PC-3 (cell line): ENCODE measurements at regions not wholly inside any gene's neighbourhood (a gene's known extent, or its start where the extent isn't known, plus 50 kb on each side); places are given as distances from the start of the nearest gene placed in this dataset.

Experiments
- ATAC-seq: fragments of 200-7000 bp; cut with Tn5 transposase; 2 replicates; pipeline ENCODE4 v1.9.1; 2020; ENCODE audit warnings: mild to moderate bottlenecking, moderate library complexity
- BruUV-seq: library from RNA; stranded (reverse); fragments of 400-500 nt; replicated peaks from 2 replicates; lab custom pipeline; 2021; lab: Mats Ljungman, UMichigan
- CTCF ChIA-PET: fragments of 300-600 bp; sonication (Branson Sonifier 250); formaldehyde crosslinking; loops from one replicate; lab custom pipeline; 2022; ENCODE audit warnings: antibody characterized with exemption; lab: Charles Lee
- POLR2A ChIA-PET: fragments of 300-600 bp; sonication (Branson Sonifier 250); formaldehyde crosslinking; loops from one replicate; lab custom pipeline; 2022; ENCODE audit warnings: antibody characterized with exemption; ENCODE audit not compliant: unreplicated experiment; lab: Charles Lee
- DNase-seq: peaks from one replicate; pipeline ENCODE4 v3.0.0-alpha.2; 2015
- H2AFZ ChIP-seq: fragments of 300-600 bp; sonication (generic); 2 replicates; pipeline ENCODE4 v1.6.0; 2016; ENCODE audit warnings: antibody characterized with exemption, low read length
- H3F3A ChIP-seq: fragments of 300-600 bp; sonication (generic); one replicate; pipeline ENCODE4 v1.6.0; 2017; ENCODE audit warnings: antibody characterized with exemption, low read length, control low read depth, mild to moderate bottlenecking; ENCODE audit not compliant: unreplicated experiment
- H3K27ac ChIP-seq: fragments of 300-600 bp; sonication (generic); 2 replicates; pipeline ENCODE4 v1.5.1; 2016; ENCODE audit warnings: mild to moderate bottlenecking, low read length
- H3K27me3 ChIP-seq: fragments of 300-600 bp; sonication (generic); 2 replicates; pipeline ENCODE4 v1.6.1; 2016; ENCODE audit warnings: low read length, mixed read lengths
- H3K36me3 ChIP-seq: fragments of 300-600 bp; sonication (generic); 2 replicates; pipeline ENCODE4 v1.6.1; 2016; ENCODE audit warnings: low read depth, mixed run types, low read length, mixed read lengths
- H3K4me1 ChIP-seq: fragments of 300-600 bp; sonication (generic); 2 replicates; pipeline ENCODE4 v1.5.1; 2016; ENCODE audit warnings: low read length; ENCODE audit not compliant: insufficient read depth
- H3K4me2 ChIP-seq: fragments of 300-600 bp; sonication (generic); 2 replicates; pipeline ENCODE4 v1.6.0; 2016; ENCODE audit warnings: low read length
- H3K4me3 ChIP-seq: fragments of 300-600 bp; sonication (generic); 2 replicates; pipeline ENCODE4 v1.5.1; 2016; ENCODE audit warnings: mild to moderate bottlenecking, low read length, mixed read lengths
- H3K79me2 ChIP-seq: fragments of 300-600 bp; sonication (generic); 2 replicates; pipeline ENCODE4 v1.6.1; 2017; ENCODE audit warnings: low read length, mixed read lengths
- H3K9ac ChIP-seq: fragments of 300-600 bp; sonication (generic); 2 replicates; pipeline ENCODE4 v1.6.0; 2016; ENCODE audit warnings: mild to moderate bottlenecking, low read length
- H3K9me2 ChIP-seq: fragments of 300-600 bp; sonication (generic); replicated peaks from 2 replicates; pipeline ENCODE4 v1.6.1; 2016; ENCODE audit warnings: mixed run types, low read length, mixed read lengths
- H3K9me3 ChIP-seq: fragments of 300-600 bp; sonication (generic); 2 replicates; pipeline ENCODE4 v1.6.1; 2016; ENCODE audit warnings: low read length, mixed read lengths
- H4K20me1 ChIP-seq: fragments of 300-600 bp; sonication (generic); 2 replicates; pipeline ENCODE4 v1.6.1; 2016; ENCODE audit warnings: low read length, mixed read lengths
- CTCF ChIP-seq: fragments of 300-600 bp; sonication (generic); conservative IDR thresholded peaks from 2 replicates; pipeline ENCODE4 v1.5.1; 2017; ENCODE audit warnings: antibody characterized with exemption, low read depth, mild to moderate bottlenecking, low read length
- EZH2 ChIP-seq: fragments of 300-600 bp; sonication (generic); IDR thresholded peaks from one replicate; pipeline ENCODE4 v1.6.1; 2017; ENCODE audit warnings: antibody characterized with exemption, mild to moderate bottlenecking, low read length; ENCODE audit not compliant: unreplicated experiment
- EZH2phosphoT487 ChIP-seq: fragments of 300-600 bp; sonication (generic); IDR thresholded peaks from 2 replicates; pipeline ENCODE4 v1.6.1; 2018; ENCODE audit warnings: mild to moderate bottlenecking, antibody characterized with exemption, low read length, borderline replicate concordance
- intact Hi-C: fragments of 100-400 bp; cut with micrococcal nuclease; formaldehyde crosslinking; loops from 2 replicates; pipeline ENCODE4 v1.9.0; 2023

DNA sequence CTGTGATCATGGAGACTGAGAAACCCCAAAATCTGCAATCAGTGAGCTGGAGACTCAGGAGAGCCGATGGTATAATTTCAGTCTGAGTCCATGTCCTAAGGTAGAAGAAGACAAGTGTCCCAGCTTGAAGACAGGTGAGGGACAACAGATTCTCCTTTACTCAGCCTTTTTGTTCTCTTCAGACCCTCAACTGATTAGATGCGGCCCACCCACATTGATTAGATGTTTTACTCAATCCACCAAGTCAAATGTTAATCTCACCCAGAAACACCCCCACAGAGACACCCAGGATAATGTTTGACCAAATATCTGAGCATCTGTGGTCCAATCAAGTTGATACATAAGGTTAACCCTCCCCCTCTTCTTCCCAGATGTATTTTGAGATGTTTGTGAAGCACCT, 131.2 kb downstream of the PFKFB3 start:
- Histone ChIP-seq H4K20me1 (no peaks in the 10 kb centered on the region), H3K9me3 (no peaks in the 10 kb centered on the region), H3K79me2 (no peaks in the 10 kb centered on the region), H3K9ac (no peak overlapping the region), H3K27me3 (no peaks in the 10 kb centered on the region), H3K36me3 (no peaks in the 10 kb centered on the region), H3F3A (no peaks in the 10 kb centered on the region), H3K4me3 (no peak overlapping the region), H3K4me2 (no peak overlapping the region), H3K9me2 (no peaks in the 10 kb centered on the region), H3K4me1 (no peaks in the 10 kb centered on the region), H3K27ac (no peak overlapping the region), H2AFZ (no peak overlapping the region)
- ATAC-seq (no peak), DNase-seq (no peak)
- ChIA-PET CTCF (no interaction called here), POLR2A (no interaction called here)
- intact Hi-C loops = no loop called here
- TF ChIP-seq EZH2phosphoT487 (no peak), CTCF (no peak), EZH2 (no peak)
- BruUV-seq = no TSS peak

GRCh38 chr10:6336016-6336415, 133.3 kb downstream of the PFKFB3 start:
- H3K79me2 ChIP-seq = no peaks in the 10 kb centered on the region
- H4K20me1 ChIP-seq = no peaks in the 10 kb centered on the region
- DNase-seq (no peak), ATAC-seq (no peak)
- intact Hi-C loops = no loop called here
- no peak overlapping the region for H3K4me2 ChIP-seq
- no peak overlapping the region for H3K4me3 ChIP-seq
- H2AFZ ChIP-seq = no peak overlapping the region
- no peak overlapping the region for H3K9ac ChIP-seq
- H3K9me2 ChIP-seq = no peaks in the 10 kb centered on the region
- H3K36me3 ChIP-seq = no peaks in the 10 kb centered on the region
- CTCF ChIA-PET = no interaction called here
- no peaks in the 10 kb centered on the region for H3K27me3 ChIP-seq
- no peaks in the 10 kb centered on the region for H3F3A ChIP-seq
- no peak for TF ChIP-seq EZH2phosphoT487
- TF ChIP-seq EZH2 = no peak
- no peak for TF ChIP-seq CTCF
- POLR2A ChIA-PET = no interaction called here
- no TSS peak for BruUV-seq
- no peak overlapping the region for H3K27ac ChIP-seq
- no peaks in the 10 kb centered on the region for H3K4me1 ChIP-seq
- H3K9me3 ChIP-seq = no peaks in the 10 kb centered on the region

GRCh38 chr10:6337382-6337781, 134.7 kb downstream of the PFKFB3 start:
- Histone ChIP-seq H3K4me1 (no peaks in the 10 kb centered on the region), H2AFZ (no peak overlapping the region), H3K9me3 (no peaks in the 10 kb centered on the region), H3K79me2 (no peaks in the 10 kb centered on the region), H3K27me3 (no peaks in the 10 kb centered on the region), H3K27ac (no peak overlapping the region), H3K4me2 (no peak overlapping the region), H3K9ac (no peak overlapping the region), H4K20me1 (no peaks in the 10 kb centered on the region), H3K36me3 (no peaks in the 10 kb centered on the region), H3K9me2 (no peaks in the 10 kb centered on the region), H3K4me3 (no peak overlapping the region), H3F3A (no peaks in the 10 kb centered on the region)
- POLR2A ChIA-PET = no interaction called here
- CTCF ChIA-PET = no interaction called here
- intact Hi-C loops = no loop called here
- no TSS peak for BruUV-seq
- no peak for DNase-seq
- ATAC-seq = no peak
- TF ChIP-seq CTCF = no peak
- TF ChIP-seq EZH2 = no peak
- TF ChIP-seq EZH2phosphoT487 = no peak
